ENCODE measurements at regions not wholly inside any gene's neighbourhood (a gene's known extent, or its start where the extent isn't known, plus 50 kb on each side); places are given as distances from the start of the nearest gene placed in this dataset.

DNA sequence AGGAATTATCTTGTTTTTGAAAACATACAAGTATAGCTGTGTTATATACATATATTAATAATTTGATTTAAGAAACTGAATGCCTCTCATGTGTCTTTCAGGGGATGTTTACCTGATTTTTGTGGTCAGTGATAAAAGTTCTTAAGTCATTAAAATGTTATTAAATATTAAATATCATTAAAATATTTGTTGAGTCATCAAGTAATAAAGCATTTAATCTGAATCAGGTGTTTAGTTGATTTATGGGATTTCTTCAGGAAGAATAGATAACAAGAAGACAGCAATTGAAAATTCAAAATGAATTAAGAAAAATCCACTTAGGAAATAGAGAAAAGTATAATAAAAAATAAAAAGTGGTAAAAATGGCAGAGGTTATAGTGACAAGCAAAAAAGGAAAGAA, 361.9 kb upstream of the EYS start:
- H3K27me3 ChIP-seq: no peaks in the 10 kb centered on the region
- DNase-seq (ENCODE audit: low spot score): no peak

DNA sequence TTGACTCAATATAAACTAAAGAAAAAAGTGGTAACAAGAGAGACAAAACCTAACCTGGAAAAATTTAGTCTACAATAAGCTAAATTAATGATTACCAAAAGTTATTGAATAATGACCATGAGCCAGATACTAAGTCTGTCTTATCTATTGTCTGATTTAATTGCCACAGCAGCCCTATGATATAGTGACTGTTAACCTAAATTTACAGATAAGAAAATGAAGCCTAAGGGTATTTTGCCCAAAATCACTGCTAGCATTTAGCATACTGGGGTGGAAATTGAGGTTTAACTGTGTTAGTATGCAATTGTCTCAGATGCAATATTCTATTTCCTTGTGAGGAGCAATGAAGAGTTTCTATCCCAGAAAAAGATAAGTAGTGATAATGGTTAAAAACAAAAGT, 361.0 kb upstream of the EYS start:
- no peaks in the 10 kb centered on the region for H3K36me3 ChIP-seq (replicated peaks; ENCODE audit: insufficient read depth, low read depth)
- no peak for TF ChIP-seq EZH2 (IDR thresholded peaks at IDR 0.05; ENCODE audit: borderline replicate concordance)
- no peak for TF ChIP-seq EZH2phosphoT487 (IDR thresholded peaks at IDR 0.05; ENCODE audit: low read depth, severe bottlenecking, unreplicated experiment)
- TF ChIP-seq, protein P1, sequence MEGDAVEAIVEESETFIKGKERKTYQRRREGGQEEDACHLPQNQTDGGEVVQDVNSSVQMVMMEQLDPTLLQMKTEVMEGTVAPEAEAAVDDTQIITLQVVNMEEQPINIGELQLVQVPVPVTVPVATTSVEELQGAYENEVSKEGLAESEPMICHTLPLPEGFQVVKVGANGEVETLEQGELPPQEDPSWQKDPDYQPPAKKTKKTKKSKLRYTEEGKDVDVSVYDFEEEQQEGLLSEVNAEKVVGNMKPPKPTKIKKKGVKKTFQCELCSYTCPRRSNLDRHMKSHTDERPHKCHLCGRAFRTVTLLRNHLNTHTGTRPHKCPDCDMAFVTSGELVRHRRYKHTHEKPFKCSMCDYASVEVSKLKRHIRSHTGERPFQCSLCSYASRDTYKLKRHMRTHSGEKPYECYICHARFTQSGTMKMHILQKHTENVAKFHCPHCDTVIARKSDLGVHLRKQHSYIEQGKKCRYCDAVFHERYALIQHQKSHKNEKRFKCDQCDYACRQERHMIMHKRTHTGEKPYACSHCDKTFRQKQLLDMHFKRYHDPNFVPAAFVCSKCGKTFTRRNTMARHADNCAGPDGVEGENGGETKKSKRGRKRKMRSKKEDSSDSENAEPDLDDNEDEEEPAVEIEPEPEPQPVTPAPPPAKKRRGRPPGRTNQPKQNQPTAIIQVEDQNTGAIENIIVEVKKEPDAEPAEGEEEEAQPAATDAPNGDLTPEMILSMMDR (IDR thresholded peaks at IDR 0.05; ENCODE audit: poor library complexity): no peak

More for the DNA sequence above, 361.9 kb upstream of the EYS start:
- no peak overlapping the region for H3K4me2 ChIP-seq
- H2AFZ ChIP-seq: no peak overlapping the region
- TF ChIP-seq EZH2 (IDR thresholded peaks at IDR 0.05; ENCODE audit: borderline replicate concordance) (no peak), EZH2phosphoT487 (IDR thresholded peaks at IDR 0.05; ENCODE audit: low read depth, severe bottlenecking, unreplicated experiment) (no peak)
- TF ChIP-seq, protein P1 (IDR thresholded peaks at IDR 0.05; ENCODE audit: poor library complexity): no peak
- H3K27ac ChIP-seq: no peak overlapping the region
- no peaks in the 10 kb centered on the region for H3K4me1 ChIP-seq (ENCODE audit: insufficient read depth)
- no peaks in the 10 kb centered on the region for H3K79me2 ChIP-seq
- no peaks in the 10 kb centered on the region for H4K20me1 ChIP-seq (ENCODE audit: insufficient read depth, poor library complexity, severe bottlenecking)
- H3K36me3 ChIP-seq (replicated peaks; ENCODE audit: insufficient read depth, low read depth): no peaks in the 10 kb centered on the region
- H3K4me3 ChIP-seq: no peak overlapping the region
- no peaks in the 10 kb centered on the region for H3K9me3 ChIP-seq (ENCODE audit: low read depth)
- H3K9me2 ChIP-seq (replicated peaks; ENCODE audit: insufficient read depth): no peaks in the 10 kb centered on the region

DNA sequence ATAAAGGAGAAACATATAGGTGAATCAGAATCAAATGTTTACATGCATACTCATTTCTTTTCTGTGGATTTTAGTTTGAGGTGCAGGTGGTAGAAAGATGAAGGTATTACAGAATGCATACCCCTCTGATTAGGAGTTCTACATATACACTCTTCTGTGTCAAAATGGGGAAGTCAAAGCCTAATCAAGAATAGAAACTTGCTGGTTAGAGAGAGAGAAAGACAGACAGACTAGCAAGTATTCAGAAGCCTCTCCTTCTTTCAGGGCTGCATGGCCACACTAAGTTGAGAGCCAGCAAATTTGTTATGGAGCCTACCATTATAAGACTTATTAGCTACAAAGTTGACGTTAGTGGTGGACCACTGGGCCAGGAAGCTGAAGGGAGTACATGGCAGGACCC, 358.3 kb upstream of the EYS start:
- Histone ChIP-seq H3K4me1 (ENCODE audit: insufficient read depth) (no peaks in the 10 kb centered on the region), H3K9me3 (ENCODE audit: low read depth) (no peaks in the 10 kb centered on the region), H3K4me3 (no peak overlapping the region), H2AFZ (no peak overlapping the region), H4K20me1 (ENCODE audit: insufficient read depth, poor library complexity, severe bottlenecking) (no peaks in the 10 kb centered on the region), H3K27ac (no peak overlapping the region), H3K79me2 (no peaks in the 10 kb centered on the region), H3K27me3 (no peaks in the 10 kb centered on the region), H3K36me3 (replicated peaks; ENCODE audit: insufficient read depth, low read depth) (no peaks in the 10 kb centered on the region), H3K9me2 (replicated peaks; ENCODE audit: insufficient read depth) (no peaks in the 10 kb centered on the region), H3K4me2 (no peak overlapping the region)
- 93% methylated on average over 1 of the region's 1 CpG for WGBS (ENCODE audit: low lambda C conversion rate, missing lambda C conversion rate)
- TF ChIP-seq, protein P1 (IDR thresholded peaks at IDR 0.05; ENCODE audit: poor library complexity): no peak
- TF ChIP-seq EZH2 (IDR thresholded peaks at IDR 0.05; ENCODE audit: borderline replicate concordance) (no peak), EZH2phosphoT487 (IDR thresholded peaks at IDR 0.05; ENCODE audit: low read depth, severe bottlenecking, unreplicated experiment) (no peak)
- DNase-seq (ENCODE audit: low spot score): no peak

More for the DNA sequence above, 361.0 kb upstream of the EYS start:
- Histone ChIP-seq H3K27me3 (no peaks in the 10 kb centered on the region), H3K79me2 (no peaks in the 10 kb centered on the region), H3K9me2 (replicated peaks; ENCODE audit: insufficient read depth) (no peaks in the 10 kb centered on the region), H2AFZ (no peak overlapping the region), H3K4me1 (ENCODE audit: insufficient read depth) (no peaks in the 10 kb centered on the region), H3K27ac (no peak overlapping the region), H3K4me2 (no peak overlapping the region), H4K20me1 (ENCODE audit: insufficient read depth, poor library complexity, severe bottlenecking) (no peaks in the 10 kb centered on the region), H3K9me3 (ENCODE audit: low read depth) (no peaks in the 10 kb centered on the region), H3K4me3 (no peak overlapping the region)
- DNase-seq (ENCODE audit: low spot score): no peak

DNA sequence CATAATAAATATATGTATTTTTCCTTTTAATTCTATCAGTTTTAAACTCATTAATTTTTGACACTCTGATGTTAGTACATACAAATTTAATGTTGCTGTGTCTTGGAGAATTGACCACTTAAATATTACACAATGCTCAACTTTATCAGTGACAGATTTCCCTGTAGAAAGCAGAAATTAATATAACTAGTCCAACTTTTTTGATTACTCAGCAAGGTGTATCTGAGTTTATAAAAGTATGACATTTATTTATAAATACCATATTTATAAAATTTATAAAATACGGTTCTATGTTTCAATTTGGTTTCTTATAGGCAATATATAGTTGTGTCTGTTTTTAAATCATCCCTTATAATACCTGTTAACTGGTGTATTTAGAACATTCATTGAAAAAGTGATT, 350.0 kb upstream of the EYS start:
- Histone ChIP-seq H3K36me3 (replicated peaks; ENCODE audit: insufficient read depth, low read depth) (no peaks in the 10 kb centered on the region), H3K27me3 (no peaks in the 10 kb centered on the region), H3K4me2 (no peak overlapping the region), H3K79me2 (no peaks in the 10 kb centered on the region), H3K27ac (no peak overlapping the region), H3K4me3 (no peak overlapping the region), H3K9me2 (replicated peaks; ENCODE audit: insufficient read depth) (no peaks in the 10 kb centered on the region), H2AFZ (no peak overlapping the region), H3K9me3 (ENCODE audit: low read depth) (no peaks in the 10 kb centered on the region), H3K4me1 (ENCODE audit: insufficient read depth) (no peaks in the 10 kb centered on the region), H4K20me1 (ENCODE audit: insufficient read depth, poor library complexity, severe bottlenecking) (no peaks in the 10 kb centered on the region)
- no peak for DNase-seq (ENCODE audit: low spot score)
- TF ChIP-seq EZH2phosphoT487 (IDR thresholded peaks at IDR 0.05; ENCODE audit: low read depth, severe bottlenecking, unreplicated experiment): no peak
- TF ChIP-seq EZH2 (IDR thresholded peaks at IDR 0.05; ENCODE audit: borderline replicate concordance): no peak
- TF ChIP-seq, protein P1 (IDR thresholded peaks at IDR 0.05; ENCODE audit: poor library complexity): no peak
- 88% methylated on average over 1 of the region's 1 CpG for WGBS (ENCODE audit: low lambda C conversion rate, missing lambda C conversion rate)

Data from hepatocyte (in vitro differentiated cells).